WERI-Rb-1 (cell line): ENCODE measurements at regions not wholly inside any gene's neighbourhood (a gene's known extent, or its start where the extent isn't known, plus 50 kb on each side); places are given as distances from the start of the nearest gene placed in this dataset.

Experiments used
- DNase-seq: peaks from one replicate; pipeline ENCODE4 v3.0.0-alpha.2; 2020
- H3K27ac ChIP-seq: fragments of 250-450 bp; sonication (Bioruptor Pico); 2 replicates; pipeline ENCODE4 v1.5.1; 2020; ENCODE audit warnings: mild to moderate bottlenecking, moderate library complexity
- H3K27me3 ChIP-seq: fragments of 250-450 bp; sonication (Bioruptor Pico); 2 replicates; pipeline ENCODE4 v1.5.1; 2021; ENCODE audit warnings: mild to moderate bottlenecking, low read depth, moderate library complexity; ENCODE audit not compliant: insufficient read depth, severe bottlenecking
- H3K36me3 ChIP-seq: fragments of 250-450 bp; sonication (Bioruptor Pico); 2 replicates; pipeline ENCODE4 v1.5.1; 2020; ENCODE audit warnings: mild to moderate bottlenecking, moderate library complexity
- H3K4me3 ChIP-seq: 2 replicates; pipeline ENCODE4 v1.5.1; 2011; ENCODE audit warnings: low read depth, mild to moderate bottlenecking, control low read depth, low read length
- H3K9me3 ChIP-seq: fragments of 250-450 bp; sonication (Bioruptor Pico); 2 replicates; pipeline ENCODE4 v1.5.1; 2021; ENCODE audit warnings: mild to moderate bottlenecking, moderate library complexity; ENCODE audit not compliant: severe bottlenecking
- CTCF ChIP-seq: IDR thresholded peaks from 2 replicates; pipeline ENCODE4 v1.5.1; 2011; ENCODE audit warnings: low read depth, mild to moderate bottlenecking, control low read depth, inconsistent platforms, low read length

- TF ChIP-seq CTCF = no peak
- Histone ChIP-seq H3K27ac (no peak overlapping the region), H3K36me3 (no peaks in the 10 kb centered on the region), H3K4me3 (no peak overlapping the region), H3K9me3 (no peaks in the 10 kb centered on the region), H3K27me3 (peaks cover 31% of the 10 kb centered on the region)
- DNase-seq = no peak
Measured at GRCh38 chr9:26460624-26461023, 432.0 kb downstream of the CAAP1 start.

- Histone ChIP-seq H3K27me3 (peaks cover 27% of the 10 kb centered on the region), H3K27ac (no peak overlapping the region), H3K36me3 (no peaks in the 10 kb centered on the region), H3K4me3 (no peak overlapping the region), H3K9me3 (no peaks in the 10 kb centered on the region)
- no peak for TF ChIP-seq CTCF
- no peak for DNase-seq
Measured at GRCh38 chr9:26459959-26460358, 432.6 kb downstream of the CAAP1 start.

- Histone ChIP-seq H3K27ac (no peak overlapping the region), H3K4me3 (no peak overlapping the region), H3K36me3 (no peaks in the 10 kb centered on the region), H3K9me3 (no peaks in the 10 kb centered on the region), H3K27me3 (peaks cover 24% of the 10 kb centered on the region)
- no peak for TF ChIP-seq CTCF
- no peak for DNase-seq
Measured at GRCh38 chr9:26458054-26458453, 434.5 kb downstream of the CAAP1 start.

GRCh38 chr9:26457151-26457550, 435.5 kb downstream of the CAAP1 start:
- Histone ChIP-seq H3K27ac (no peak overlapping the region), H3K9me3 (no peaks in the 10 kb centered on the region), H3K36me3 (no peaks in the 10 kb centered on the region), H3K27me3 (peaks cover 20% of the 10 kb centered on the region), H3K4me3 (no peak overlapping the region)
- TF ChIP-seq CTCF = no peak
- no peak for DNase-seq

- H3K36me3 ChIP-seq = no peaks in the 10 kb centered on the region
- no peak overlapping the region for H3K27ac ChIP-seq
- no peak for TF ChIP-seq CTCF
- no peaks in the 10 kb centered on the region for H3K9me3 ChIP-seq
- no peak overlapping the region for H3K4me3 ChIP-seq
- no peak for DNase-seq
- peaks cover 34% of the 10 kb centered on the region for H3K27me3 ChIP-seq
Measured at GRCh38 chr9:26439061-26439624, 453.5 kb downstream of the CAAP1 start.

- no peaks in the 10 kb centered on the region for H3K36me3 ChIP-seq
- no peaks in the 10 kb centered on the region for H3K9me3 ChIP-seq
- DNase-seq = no peak
- no peak for TF ChIP-seq CTCF
- peaks cover 32% of the 10 kb centered on the region for H3K27me3 ChIP-seq
- no peak overlapping the region for H3K4me3 ChIP-seq
- H3K27ac ChIP-seq = no peak overlapping the region
Measured at GRCh38 chr9:26437056-26437711, 455.4 kb downstream of the CAAP1 start.
